ENCODE measurements at regions not wholly inside any gene's neighbourhood (a gene's known extent, or its start where the extent isn't known, plus 50 kb on each side); places are given as distances from the start of the nearest gene placed in this dataset.
"Not testable (repeated sequence)": the region's sequence is repeated elsewhere in the genome, so short reads cannot be mapped to it uniquely, and the experiment has no call there.

- no peak for DNase-seq (ENCODE audit: low read depth)
Observed at GRCh38 chr11:35046681-35047080, 92.3 kb upstream of the CD44 start.

GRCh38 chr11:35047179-35047578 lies 91.8 kb upstream of the CD44 start:
- no peak for DNase-seq (ENCODE audit: low read depth)

GRCh38 chr11:35047769-35048168 lies 91.2 kb upstream of the CD44 start:
- no peak for DNase-seq (ENCODE audit: low read depth)

- not testable (repeated sequence) for DNase-seq (ENCODE audit: low read depth)
Observed at GRCh38 chr11:35048346-35048745, 90.6 kb upstream of the CD44 start.

- no peak for DNase-seq (ENCODE audit: low read depth)
Observed at GRCh38 chr11:35049859-35050531, 89.0 kb upstream of the CD44 start.

GRCh38 chr11:35050541-35050995 lies 88.4 kb upstream of the CD44 start:
- no peak for DNase-seq (ENCODE audit: low read depth)

GRCh38 chr11:35056391-35057093 lies 82.4 kb upstream of the CD44 start:
- no peak for DNase-seq (ENCODE audit: low read depth)

- no peak for DNase-seq (ENCODE audit: low read depth)
Observed at GRCh38 chr11:35057926-35058668, 80.9 kb upstream of the CD44 start.

- DNase-seq (ENCODE audit: low read depth), result no peak
Observed at GRCh38 chr11:35058669-35059434, 80.1 kb upstream of the CD44 start.

GRCh38 chr11:35061516-35062440 lies 77.2 kb upstream of the CD44 start:
- no peak for DNase-seq (ENCODE audit: low read depth)

- no peak for DNase-seq (ENCODE audit: low read depth)
Observed at GRCh38 chr11:35063488-35063931, 75.5 kb upstream of the CD44 start.

GRCh38 chr11:35064114-35064800 lies 74.7 kb upstream of the CD44 start:
- no peak for DNase-seq (ENCODE audit: low read depth)

GRCh38 chr11:35065566-35065965 lies 73.4 kb upstream of the CD44 start:
- no peak for DNase-seq (ENCODE audit: low read depth)

GRCh38 chr11:35066030-35066429 lies 72.9 kb upstream of the CD44 start:
- no peak for DNase-seq (ENCODE audit: low read depth)

- peak; percentile 66 for DNase-seq (ENCODE audit: low read depth)
Observed at GRCh38 chr11:35066783-35067423, 72.1 kb upstream of the CD44 start.

- DNase-seq (ENCODE audit: low read depth), result no peak
Observed at GRCh38 chr11:35071722-35072121, 67.2 kb upstream of the CD44 start.

- no peak for DNase-seq (ENCODE audit: low read depth)
Observed at GRCh38 chr11:35073691-35074419, 65.1 kb upstream of the CD44 start.

GRCh38 chr11:35076201-35077100 lies 62.5 kb upstream of the CD44 start:
- no peak for DNase-seq (ENCODE audit: low read depth)
